AG04449 (cell line): ENCODE measurements at regions not wholly inside any gene's neighbourhood (a gene's known extent, or its start where the extent isn't known, plus 50 kb on each side); places are given as distances from the start of the nearest gene placed in this dataset.
"Not testable (repeated sequence)": the region's sequence is repeated elsewhere in the genome, so short reads cannot be mapped to it uniquely, and the experiment has no call there.

Experiments
- CTCF ChIA-PET: fragments of 350-600 bp; formaldehyde crosslinking; extraction: SDS; loops from one replicate; lab custom pipeline; 2021; ENCODE audit warnings: antibody characterized with exemption; lab: Yijun Ruan, JAX
- POLR2A ChIA-PET: fragments of 400-600, 350-600 bp; formaldehyde crosslinking; extraction: SDS; loops from one replicate; lab custom pipeline; 2020; ENCODE audit warnings: antibody characterized with exemption, inconsistent platforms; lab: Yijun Ruan, JAX
- DNase-seq: peaks from one replicate; pipeline ENCODE4 v3.0.0-alpha.2; 2010; ENCODE audit warnings: low read depth, low spot score
- H3K4me3 ChIP-seq: 2 replicates; pipeline ENCODE4 v1.5.1; 2011; ENCODE audit warnings: low read depth, mild to moderate bottlenecking, control low read depth, low read length
- CTCF ChIP-seq: IDR thresholded peaks from one replicate; pipeline ENCODE4 v1.5.1; 2011; ENCODE audit warnings: mild to moderate bottlenecking, moderate library complexity, low read length, control low read depth, inconsistent platforms; ENCODE audit not compliant: insufficient read depth; ENCODE audit errors: missing control alignments

- H3K4me3 ChIP-seq = no peak overlapping the region
- no peak for TF ChIP-seq CTCF
- POLR2A ChIA-PET = no interaction called here
- no peak for DNase-seq
- CTCF ChIA-PET = no interaction called here
Observed at GRCh38 chr6:134544737-134545136, 226.8 kb upstream of the SGK1 start.

- DNase-seq = no peak
- H3K4me3 ChIP-seq = no peak overlapping the region
- TF ChIP-seq CTCF = no peak
- ChIA-PET POLR2A (no interaction called here), CTCF (no interaction called here)
Observed at GRCh38 chr6:134543128-134543527, 225.2 kb upstream of the SGK1 start.

- ChIA-PET POLR2A (no interaction called here), CTCF (no interaction called here)
- no peak for DNase-seq
- H3K4me3 ChIP-seq = no peak overlapping the region
- TF ChIP-seq CTCF = no peak
Observed at GRCh38 chr6:134541001-134541400, 223.1 kb upstream of the SGK1 start.

- DNase-seq = no peak
- no peak for TF ChIP-seq CTCF
- no peak overlapping the region for H3K4me3 ChIP-seq
- ChIA-PET CTCF (interaction anchor here (1.1 kb wide), 1 partner anchor 416 kb away, joined by 3 read pairs; no protein-coding TSS in a partner anchor), POLR2A (no interaction called here)
Observed at GRCh38 chr6:134539865-134540323, 222.0 kb upstream of the SGK1 start.

- CTCF ChIA-PET, DNase-seq, H3K4me3 ChIP-seq: not testable (repeated sequence)
- POLR2A ChIA-PET = interaction anchor here (0.9 kb wide), 1 partner anchor 135 kb away, joined by 3 read pairs; no protein-coding TSS in a partner anchor
Observed at GRCh38 chr6:134537765-134538164, 219.9 kb upstream of the SGK1 start.

- ChIA-PET CTCF (no interaction called here), POLR2A (interaction anchor here (0.9 kb wide), 1 partner anchor 136 kb away, joined by 3 read pairs; no protein-coding TSS in a partner anchor)
- H3K4me3 ChIP-seq = no peak overlapping the region
- peak; percentile 2 for TF ChIP-seq CTCF
- peak; percentile 92 for DNase-seq
Observed at GRCh38 chr6:134537146-134537555, 219.2 kb upstream of the SGK1 start.

- ChIA-PET POLR2A (no interaction called here), CTCF (interaction anchor here (1.3 to 1.4 kb wide), 2 partner anchors 22 to 405 kb away, joined by 3 read pairs; no protein-coding TSS in a partner anchor)
- H3K4me3 ChIP-seq = no peak overlapping the region
- no peak for TF ChIP-seq CTCF
- DNase-seq = no peak
Observed at GRCh38 chr6:134535831-134536230, 217.9 kb upstream of the SGK1 start.
